ENCODE measurements at regions not wholly inside any gene's neighbourhood (a gene's known extent, or its start where the extent isn't known, plus 50 kb on each side); places are given as distances from the start of the nearest gene placed in this dataset.

- H3K27me3 Mint-ChIP-seq (ENCODE audit: low read depth) = no peaks in the 10 kb centered on the region
- DNase-seq (ENCODE audit: low spot score) = peak; percentile 42
- intact Hi-C loops (cut with micrococcal nuclease) = loop anchor here (2.0 to 5.0 kb wide), 2 partner anchors 50 to 143 kb away; partner anchors contain the start of gene IER5L
- no peaks in the 10 kb centered on the region for H3K36me3 Mint-ChIP-seq (ENCODE audit: low read depth)
- peak overlapping the region; percentile 73 for H3K4me3 Mint-ChIP-seq (ENCODE audit: low read depth)
- H3K27ac Mint-ChIP-seq = peak overlapping the region; percentile 82
- no peaks in the 10 kb centered on the region for H3K9me3 Mint-ChIP-seq
- peaks cover 20% of the 10 kb centered on the region for H3K4me1 Mint-ChIP-seq (ENCODE audit: low read depth)
Measured at GRCh38 chr9:129320575-129321285, 142.7 kb upstream of the IER5L start.

- no peaks in the 10 kb centered on the region for H3K27me3 Mint-ChIP-seq (ENCODE audit: low read depth)
- H3K4me3 Mint-ChIP-seq (ENCODE audit: low read depth) = peak overlapping the region; percentile 73
- peaks cover 20% of the 10 kb centered on the region for H3K4me1 Mint-ChIP-seq (ENCODE audit: low read depth)
- H3K27ac Mint-ChIP-seq = no peak overlapping the region
- no peak for DNase-seq (ENCODE audit: low spot score)
- H3K36me3 Mint-ChIP-seq (ENCODE audit: low read depth) = no peaks in the 10 kb centered on the region
- H3K9me3 Mint-ChIP-seq = no peaks in the 10 kb centered on the region
- intact Hi-C loops (cut with micrococcal nuclease) = loop anchor here (2.0 to 5.0 kb wide), 2 partner anchors 49 to 143 kb away; partner anchors contain the start of gene IER5L
Measured at GRCh38 chr9:129319938-129320481, 141.9 kb upstream of the IER5L start.

- Mint-ChIP-seq H3K9me3 (no peaks in the 10 kb centered on the region), H3K27ac (no peak overlapping the region), H3K4me3 (ENCODE audit: low read depth) (no peak overlapping the region), H3K27me3 (ENCODE audit: low read depth) (no peaks in the 10 kb centered on the region), H3K36me3 (ENCODE audit: low read depth) (no peaks in the 10 kb centered on the region), H3K4me1 (ENCODE audit: low read depth) (peaks cover 20% of the 10 kb centered on the region)
- no peak for DNase-seq (ENCODE audit: low spot score)
- intact Hi-C loops (cut with micrococcal nuclease) = no loop called here
Measured at GRCh38 chr9:129319076-129319937, 141.2 kb upstream of the IER5L start.

- Mint-ChIP-seq H3K4me1 (ENCODE audit: low read depth) (peaks cover 14% of the 10 kb centered on the region), H3K4me3 (ENCODE audit: low read depth) (no peak overlapping the region), H3K27me3 (ENCODE audit: low read depth) (no peaks in the 10 kb centered on the region), H3K9me3 (no peaks in the 10 kb centered on the region), H3K27ac (no peak overlapping the region), H3K36me3 (ENCODE audit: low read depth) (no peaks in the 10 kb centered on the region)
- intact Hi-C loops (cut with micrococcal nuclease) = no loop called here
- no peak for DNase-seq (ENCODE audit: low spot score)
Measured at GRCh38 chr9:129318121-129319075, 140.3 kb upstream of the IER5L start.

GRCh38 chr9:129317179-129318011 lies 139.3 kb upstream of the IER5L start:
- intact Hi-C loops (cut with micrococcal nuclease) = no loop called here
- no peaks in the 10 kb centered on the region for H3K9me3 Mint-ChIP-seq
- H3K36me3 Mint-ChIP-seq (ENCODE audit: low read depth) = no peaks in the 10 kb centered on the region
- H3K27me3 Mint-ChIP-seq (ENCODE audit: low read depth) = no peaks in the 10 kb centered on the region
- H3K4me3 Mint-ChIP-seq (ENCODE audit: low read depth) = no peak overlapping the region
- H3K4me1 Mint-ChIP-seq (ENCODE audit: low read depth) = peaks cover 14% of the 10 kb centered on the region
- DNase-seq (ENCODE audit: low spot score) = no peak
- H3K27ac Mint-ChIP-seq = no peak overlapping the region

- intact Hi-C loops (cut with micrococcal nuclease) = no loop called here
- peaks cover 14% of the 10 kb centered on the region for H3K4me1 Mint-ChIP-seq (ENCODE audit: low read depth)
- no peaks in the 10 kb centered on the region for H3K36me3 Mint-ChIP-seq (ENCODE audit: low read depth)
- no peak for DNase-seq (ENCODE audit: low spot score)
- no peak overlapping the region for H3K27ac Mint-ChIP-seq
- H3K9me3 Mint-ChIP-seq = no peaks in the 10 kb centered on the region
- H3K27me3 Mint-ChIP-seq (ENCODE audit: low read depth) = no peaks in the 10 kb centered on the region
- H3K4me3 Mint-ChIP-seq (ENCODE audit: low read depth) = no peak overlapping the region
Measured at GRCh38 chr9:129316281-129317030, 138.4 kb upstream of the IER5L start.

GRCh38 chr9:129313331-129313955 lies 135.4 kb upstream of the IER5L start:
- Mint-ChIP-seq H3K36me3 (ENCODE audit: low read depth) (no peaks in the 10 kb centered on the region), H3K27ac (no peak overlapping the region), H3K27me3 (ENCODE audit: low read depth) (no peaks in the 10 kb centered on the region), H3K9me3 (no peaks in the 10 kb centered on the region), H3K4me1 (ENCODE audit: low read depth) (peaks cover 6% of the 10 kb centered on the region), H3K4me3 (ENCODE audit: low read depth) (no peak overlapping the region)
- intact Hi-C loops (cut with micrococcal nuclease) = no loop called here
- no peak for DNase-seq (ENCODE audit: low spot score)

- H3K4me3 Mint-ChIP-seq (ENCODE audit: low read depth) = no peak overlapping the region
Measured at GRCh38 chr9:129312251-129313122, 134.4 kb upstream of the IER5L start.

GRCh38 chr9:129311643-129312042 lies 133.6 kb upstream of the IER5L start:
- Mint-ChIP-seq H3K27ac (no peak overlapping the region), H3K9me3 (no peaks in the 10 kb centered on the region), H3K4me1 (ENCODE audit: low read depth) (peaks cover 6% of the 10 kb centered on the region), H3K27me3 (ENCODE audit: low read depth) (no peaks in the 10 kb centered on the region), H3K4me3 (ENCODE audit: low read depth) (no peak overlapping the region), H3K36me3 (ENCODE audit: low read depth) (no peaks in the 10 kb centered on the region)
- no peak for DNase-seq (ENCODE audit: low spot score)
- intact Hi-C loops (cut with micrococcal nuclease) = no loop called here

More at GRCh38 chr9:129312251-129313122, 134.4 kb upstream of the IER5L start:
- Mint-ChIP-seq H3K36me3 (ENCODE audit: low read depth) (no peaks in the 10 kb centered on the region), H3K4me1 (ENCODE audit: low read depth) (peaks cover under 1% of the 10 kb centered on the region), H3K9me3 (no peaks in the 10 kb centered on the region), H3K27ac (no peak overlapping the region), H3K27me3 (ENCODE audit: low read depth) (no peaks in the 10 kb centered on the region)
- DNase-seq (ENCODE audit: low spot score) = no peak
- intact Hi-C loops (cut with micrococcal nuclease) = no loop called here

GRCh38 chr9:129310666-129311350 lies 132.7 kb upstream of the IER5L start:
- Mint-ChIP-seq H3K27me3 (ENCODE audit: low read depth) (no peaks in the 10 kb centered on the region), H3K4me1 (ENCODE audit: low read depth) (peaks cover 6% of the 10 kb centered on the region), H3K9me3 (no peaks in the 10 kb centered on the region), H3K36me3 (ENCODE audit: low read depth) (no peaks in the 10 kb centered on the region), H3K27ac (no peak overlapping the region), H3K4me3 (ENCODE audit: low read depth) (no peak overlapping the region)
- intact Hi-C loops (cut with micrococcal nuclease) = no loop called here
- DNase-seq (ENCODE audit: low spot score) = no peak

Data from activated T-helper 2 cell treated with anti-CD3 and anti-CD28 coated beads, Interferon-gamma antibody, Interleukin-2, Interleukin-4, amounts not matched to agents 10 μg/mL and 5 μg/mL and 100 μg/mL, durations not matched to agents 14 hours and 24 hours and 36 hours (primary cell).